SK-N-SH treated with all-trans-retinoic acid at 6 μM for 48 hours (cell line): ENCODE measurements at regions not wholly inside any gene's neighbourhood (a gene's known extent, or its start where the extent isn't known, plus 50 kb on each side); places are given as distances from the start of the nearest gene placed in this dataset.
A peak's percentile ranks its signal among the peaks of the same experiment; 100 is the strongest.

Source experiments
- ATAC-seq: fragments of 200-7000 bp; cut with Tn5 transposase; 3 replicates; pipeline ENCODE4 v1.9.1; 2020; ENCODE audit warnings: mild to moderate bottlenecking, moderate library complexity
- ARNTL ChIP-seq: fragments of 450-650 bp; formaldehyde crosslinking; IDR thresholded peaks from 2 replicates; pipeline ENCODE4 v1.5.0; 2020; ENCODE audit warnings: low read depth, mild to moderate bottlenecking, moderate library complexity, borderline replicate concordance
- BACH2 ChIP-seq: fragments of 250-450 bp; sonication (Bioruptor Pico); IDR thresholded peaks from 2 replicates; pipeline ENCODE4 v1.9.0; 2021; ENCODE audit warnings: mild to moderate bottlenecking, borderline replicate concordance
- CSDC2 ChIP-seq: fragments of 250-450 bp; sonication (Bioruptor Pico); IDR thresholded peaks from 2 replicates; pipeline ENCODE4 v1.5.0; 2020; ENCODE audit warnings: mild to moderate bottlenecking, moderate library complexity
- GLIS3 ChIP-seq: fragments of 250-450 bp; sonication (Bioruptor Pico); IDR thresholded peaks from 2 replicates; pipeline ENCODE4 v1.5.0; 2020; ENCODE audit warnings: mild to moderate bottlenecking, moderate library complexity
- ISL1 ChIP-seq: fragments of 250-450 bp; sonication (Bioruptor Pico); IDR thresholded peaks from 2 replicates; pipeline ENCODE4 v2.1.2; 2022; ENCODE audit warnings: mild to moderate bottlenecking, moderate library complexity
- OSR1 ChIP-seq: fragments of 250-450 bp; sonication (Bioruptor Pico); IDR thresholded peaks from 2 replicates; pipeline ENCODE4 v1.8.0; 2022; ENCODE audit warnings: moderate library complexity, mild to moderate bottlenecking, inconsistent platforms
- PPARA ChIP-seq: fragments of 250-450 bp; sonication (Bioruptor Pico); IDR thresholded peaks from 2 replicates; pipeline ENCODE4 v1.5.0; 2020; ENCODE audit warnings: mild to moderate bottlenecking, borderline replicate concordance
- RARB ChIP-seq: fragments of 250-450 bp; sonication (Bioruptor Pico); IDR thresholded peaks from 2 replicates; pipeline ENCODE4 v1.8.0; 2021; ENCODE audit warnings: mild to moderate bottlenecking, moderate library complexity
- SNAI2 ChIP-seq: fragments of 250-450 bp; sonication (Bioruptor Pico); IDR thresholded peaks from 2 replicates; pipeline ENCODE4 v1.5.0; 2020; ENCODE audit warnings: mild to moderate bottlenecking, moderate library complexity
- TCF4 ChIP-seq: fragments of 250-450 bp; sonication (Bioruptor Pico); IDR thresholded peaks from 2 replicates; pipeline ENCODE4 v1.8.0; 2021; ENCODE audit warnings: mild to moderate bottlenecking, moderate library complexity, borderline replicate concordance
- TOX ChIP-seq: fragments of 250-450 bp; sonication (Bioruptor Pico); IDR thresholded peaks from 2 replicates; pipeline ENCODE4 v1.8.0; 2021; ENCODE audit warnings: mild to moderate bottlenecking, moderate library complexity, borderline replicate concordance
- ZC3H10 ChIP-seq: fragments of 250-450 bp; sonication (Bioruptor Pico); IDR thresholded peaks from 2 replicates; pipeline ENCODE4 v1.5.1; 2021; ENCODE audit warnings: mild to moderate bottlenecking, moderate library complexity
- ZFP3 ChIP-seq: fragments of 250-450 bp; sonication (Bioruptor Pico); IDR thresholded peaks from 2 replicates; pipeline ENCODE4 v1.5.0; 2020; ENCODE audit warnings: mild to moderate bottlenecking, moderate library complexity
- ZFP30 ChIP-seq: fragments of 450-650 bp; formaldehyde crosslinking; IDR thresholded peaks from 2 replicates; pipeline ENCODE4 v1.5.0; 2022; ENCODE audit warnings: mild to moderate bottlenecking, moderate library complexity
- ZNF565 ChIP-seq: fragments of 450-650 bp; formaldehyde crosslinking; conservative IDR thresholded peaks from 2 replicates; pipeline ENCODE4 v1.5.0; 2020; ENCODE audit warnings: low read depth, mild to moderate bottlenecking, moderate library complexity
- ZNF8 ChIP-seq: fragments of 450-650 bp; formaldehyde crosslinking; IDR thresholded peaks from 2 replicates; pipeline ENCODE4 v1.5.0; 2020; ENCODE audit warnings: mild to moderate bottlenecking, moderate library complexity
- TF ChIP-seq, protein P1 (sequence below): fragments of 250-450 bp; sonication (Bioruptor Pico); IDR thresholded peaks from 2 replicates; pipeline ENCODE4 v1.5.1; 2021; ENCODE audit warnings: mild to moderate bottlenecking, moderate library complexity
- TF ChIP-seq, protein P2 (sequence below): fragments of 250-450 bp; sonication (Bioruptor Pico); IDR thresholded peaks from 2 replicates; pipeline ENCODE4 v1.5.0; 2020; ENCODE audit warnings: mild to moderate bottlenecking, moderate library complexity
- TF ChIP-seq, protein P3 (sequence below): fragments of 250-450 bp; sonication (Bioruptor Pico); IDR thresholded peaks from 2 replicates; pipeline ENCODE4 v1.5.1; 2020; ENCODE audit warnings: low read depth, mild to moderate bottlenecking, moderate library complexity
- TF ChIP-seq, protein P4 (sequence below): fragments of 250-450 bp; sonication (Bioruptor Pico); IDR thresholded peaks from 2 replicates; pipeline ENCODE4 v1.8.0; 2020; ENCODE audit warnings: mild to moderate bottlenecking, moderate library complexity, borderline replicate concordance
- TF ChIP-seq, protein P5 (sequence below): fragments of 250-450 bp; sonication (Bioruptor Pico); IDR thresholded peaks from 2 replicates; pipeline ENCODE4 v1.8.0; 2021; ENCODE audit warnings: low read depth, mild to moderate bottlenecking, moderate library complexity, borderline replicate concordance

DNA sequence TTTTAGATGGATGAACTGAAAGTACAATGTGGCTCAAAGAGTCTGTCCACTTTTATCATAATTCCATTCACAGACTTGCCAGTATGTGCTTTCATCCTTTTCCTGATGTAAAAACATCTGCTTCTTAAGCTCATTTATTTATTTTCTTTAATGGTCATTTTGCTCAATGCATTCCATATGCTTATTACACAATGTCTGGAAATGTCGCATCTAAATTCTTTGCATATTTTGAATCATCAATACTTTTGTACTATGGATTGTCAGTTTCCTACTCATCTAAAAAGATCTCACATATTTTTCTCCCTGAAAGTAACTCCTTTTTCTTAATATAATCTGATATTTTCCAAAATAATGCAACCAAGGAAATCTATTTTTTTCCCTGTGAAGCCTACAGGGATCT lies 1315.8 kb downstream of the EFNB2 start:
- TF ChIP-seq ZNF565 (CRISPR knock-in tag), result no peak
- no peak for TF ChIP-seq ZNF8
- ATAC-seq, result no peak

DNA sequence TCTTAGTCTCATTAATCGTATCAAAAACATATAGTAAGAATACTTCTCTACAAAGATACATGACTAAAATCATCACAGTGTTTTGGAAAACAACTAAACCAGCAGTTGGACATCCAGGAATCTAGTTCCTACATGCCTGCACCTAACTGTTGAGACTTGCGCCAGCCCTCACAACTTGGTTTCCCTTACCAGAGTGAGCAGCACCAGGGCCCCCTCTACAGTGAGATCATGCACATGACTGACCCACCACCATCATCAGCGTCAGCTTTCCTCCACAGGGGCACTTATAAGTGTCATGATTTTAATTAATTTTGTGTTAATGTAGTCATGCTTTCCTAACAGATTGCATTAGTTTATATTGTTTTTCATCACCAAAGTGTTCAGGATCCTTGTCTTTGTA lies 1322.0 kb downstream of the EFNB2 start:
- TF ChIP-seq, protein P1, sequence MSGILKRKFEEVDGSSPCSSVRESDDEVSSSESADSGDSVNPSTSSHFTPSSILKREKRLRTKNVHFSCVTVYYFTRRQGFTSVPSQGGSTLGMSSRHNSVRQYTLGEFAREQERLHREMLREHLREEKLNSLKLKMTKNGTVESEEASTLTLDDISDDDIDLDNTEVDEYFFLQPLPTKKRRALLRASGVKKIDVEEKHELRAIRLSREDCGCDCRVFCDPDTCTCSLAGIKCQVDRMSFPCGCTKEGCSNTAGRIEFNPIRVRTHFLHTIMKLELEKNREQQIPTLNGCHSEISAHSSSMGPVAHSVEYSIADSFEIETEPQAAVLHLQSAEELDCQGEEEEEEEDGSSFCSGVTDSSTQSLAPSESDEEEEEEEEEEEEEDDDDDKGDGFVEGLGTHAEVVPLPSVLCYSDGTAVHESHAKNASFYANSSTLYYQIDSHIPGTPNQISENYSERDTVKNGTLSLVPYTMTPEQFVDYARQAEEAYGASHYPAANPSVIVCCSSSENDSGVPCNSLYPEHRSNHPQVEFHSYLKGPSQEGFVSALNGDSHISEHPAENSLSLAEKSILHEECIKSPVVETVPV, result no peak
- TF ChIP-seq, protein P2, sequence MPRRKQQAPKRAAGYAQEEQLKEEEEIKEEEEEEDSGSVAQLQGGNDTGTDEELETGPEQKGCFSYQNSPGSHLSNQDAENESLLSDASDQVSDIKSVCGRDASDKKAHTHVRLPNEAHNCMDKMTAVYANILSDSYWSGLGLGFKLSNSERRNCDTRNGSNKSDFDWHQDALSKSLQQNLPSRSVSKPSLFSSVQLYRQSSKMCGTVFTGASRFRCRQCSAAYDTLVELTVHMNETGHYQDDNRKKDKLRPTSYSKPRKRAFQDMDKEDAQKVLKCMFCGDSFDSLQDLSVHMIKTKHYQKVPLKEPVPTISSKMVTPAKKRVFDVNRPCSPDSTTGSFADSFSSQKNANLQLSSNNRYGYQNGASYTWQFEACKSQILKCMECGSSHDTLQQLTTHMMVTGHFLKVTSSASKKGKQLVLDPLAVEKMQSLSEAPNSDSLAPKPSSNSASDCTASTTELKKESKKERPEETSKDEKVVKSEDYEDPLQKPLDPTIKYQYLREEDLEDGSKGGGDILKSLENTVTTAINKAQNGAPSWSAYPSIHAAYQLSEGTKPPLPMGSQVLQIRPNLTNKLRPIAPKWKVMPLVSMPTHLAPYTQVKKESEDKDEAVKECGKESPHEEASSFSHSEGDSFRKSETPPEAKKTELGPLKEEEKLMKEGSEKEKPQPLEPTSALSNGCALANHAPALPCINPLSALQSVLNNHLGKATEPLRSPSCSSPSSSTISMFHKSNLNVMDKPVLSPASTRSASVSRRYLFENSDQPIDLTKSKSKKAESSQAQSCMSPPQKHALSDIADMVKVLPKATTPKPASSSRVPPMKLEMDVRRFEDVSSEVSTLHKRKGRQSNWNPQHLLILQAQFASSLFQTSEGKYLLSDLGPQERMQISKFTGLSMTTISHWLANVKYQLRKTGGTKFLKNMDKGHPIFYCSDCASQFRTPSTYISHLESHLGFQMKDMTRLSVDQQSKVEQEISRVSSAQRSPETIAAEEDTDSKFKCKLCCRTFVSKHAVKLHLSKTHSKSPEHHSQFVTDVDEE (CRISPR knock-in tag), result no peak
- TF ChIP-seq, protein P3, sequence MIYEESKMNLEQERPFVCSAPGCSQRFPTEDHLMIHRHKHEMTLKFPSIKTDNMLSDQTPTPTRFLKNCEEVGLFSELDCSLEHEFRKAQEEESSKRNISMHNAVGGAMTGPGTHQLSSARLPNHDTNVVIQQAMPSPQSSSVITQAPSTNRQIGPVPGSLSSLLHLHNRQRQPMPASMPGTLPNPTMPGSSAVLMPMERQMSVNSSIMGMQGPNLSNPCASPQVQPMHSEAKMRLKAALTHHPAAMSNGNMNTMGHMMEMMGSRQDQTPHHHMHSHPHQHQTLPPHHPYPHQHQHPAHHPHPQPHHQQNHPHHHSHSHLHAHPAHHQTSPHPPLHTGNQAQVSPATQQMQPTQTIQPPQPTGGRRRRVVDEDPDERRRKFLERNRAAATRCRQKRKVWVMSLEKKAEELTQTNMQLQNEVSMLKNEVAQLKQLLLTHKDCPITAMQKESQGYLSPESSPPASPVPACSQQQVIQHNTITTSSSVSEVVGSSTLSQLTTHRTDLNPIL (CRISPR knock-in tag), result no peak
- TF ChIP-seq OSR1 (no peak), SNAI2 (CRISPR knock-in tag) (no peak)
- TF ChIP-seq, protein P4, sequence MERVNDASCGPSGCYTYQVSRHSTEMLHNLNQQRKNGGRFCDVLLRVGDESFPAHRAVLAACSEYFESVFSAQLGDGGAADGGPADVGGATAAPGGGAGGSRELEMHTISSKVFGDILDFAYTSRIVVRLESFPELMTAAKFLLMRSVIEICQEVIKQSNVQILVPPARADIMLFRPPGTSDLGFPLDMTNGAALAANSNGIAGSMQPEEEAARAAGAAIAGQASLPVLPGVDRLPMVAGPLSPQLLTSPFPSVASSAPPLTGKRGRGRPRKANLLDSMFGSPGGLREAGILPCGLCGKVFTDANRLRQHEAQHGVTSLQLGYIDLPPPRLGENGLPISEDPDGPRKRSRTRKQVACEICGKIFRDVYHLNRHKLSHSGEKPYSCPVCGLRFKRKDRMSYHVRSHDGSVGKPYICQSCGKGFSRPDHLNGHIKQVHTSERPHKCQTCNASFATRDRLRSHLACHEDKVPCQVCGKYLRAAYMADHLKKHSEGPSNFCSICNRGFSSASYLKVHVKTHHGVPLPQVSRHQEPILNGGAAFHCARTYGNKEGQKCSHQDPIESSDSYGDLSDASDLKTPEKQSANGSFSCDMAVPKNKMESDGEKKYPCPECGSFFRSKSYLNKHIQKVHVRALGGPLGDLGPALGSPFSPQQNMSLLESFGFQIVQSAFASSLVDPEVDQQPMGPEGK (CRISPR knock-in tag), result no peak
- TF ChIP-seq, all 23 proteins: peak for 0
- no peak for ATAC-seq

DNA sequence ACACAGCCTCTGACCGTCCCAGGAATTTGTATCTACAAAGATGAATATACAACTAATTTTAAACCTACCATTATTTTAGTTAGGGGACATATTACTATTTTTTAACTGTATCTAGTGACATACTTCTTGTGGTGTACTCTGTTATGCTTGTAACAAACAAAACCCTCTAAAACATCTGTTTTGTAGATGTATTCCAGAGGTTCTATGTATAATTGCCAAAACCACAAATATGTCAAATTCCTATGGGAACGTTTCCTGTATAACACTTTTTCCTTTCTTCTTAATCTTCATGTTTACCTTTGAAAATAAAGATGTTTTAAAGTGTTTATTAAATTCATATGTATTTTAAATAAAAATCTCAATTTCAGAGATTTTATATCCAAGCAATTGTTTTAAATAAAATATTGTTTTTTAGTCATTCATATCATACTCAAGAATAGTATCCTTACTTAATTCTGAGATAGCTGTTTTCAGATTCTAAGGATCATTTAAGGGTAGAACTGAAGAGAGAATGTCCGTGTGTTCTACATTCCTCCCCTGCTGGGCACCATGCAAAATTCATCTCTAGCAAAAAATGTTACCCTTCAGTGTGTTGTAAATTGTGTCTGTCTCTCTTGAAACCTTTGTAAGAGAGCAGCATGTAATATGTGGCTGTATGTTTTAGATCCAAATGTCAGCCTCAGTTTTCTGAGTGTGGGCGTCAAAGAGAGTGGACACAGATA lies 1327.7 kb downstream of the EFNB2 start:
- TF ChIP-seq RARB (CRISPR knock-in tag) (no peak), GLIS3 (CRISPR knock-in tag) (no peak), ZNF565 (CRISPR knock-in tag) (no peak), CSDC2 (CRISPR knock-in tag) (no peak), ZC3H10 (CRISPR knock-in tag) (no peak), ISL1 (CRISPR knock-in tag) (no peak), TCF4 (CRISPR knock-in tag) (no peak)
- TF ChIP-seq, protein P4 (CRISPR knock-in tag), result no peak
- ATAC-seq, result no peak

DNA sequence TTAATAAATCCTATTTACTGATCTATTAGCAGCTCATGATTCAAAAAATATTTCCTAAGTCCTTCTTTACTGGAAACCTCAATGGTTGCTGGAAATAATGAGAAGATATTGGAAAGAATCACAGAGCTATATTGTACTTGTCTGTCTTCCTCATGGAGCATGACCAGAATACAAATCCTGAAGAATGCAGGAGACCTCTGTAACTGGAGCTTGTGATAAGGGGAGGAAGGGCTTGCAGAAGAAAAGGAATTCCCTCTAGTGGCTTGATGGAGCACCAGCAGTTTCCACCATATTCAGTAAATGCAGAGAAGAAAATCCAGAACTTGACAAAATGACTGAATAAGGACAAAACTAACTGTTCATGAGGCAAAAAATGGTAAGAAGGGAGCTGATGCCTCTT lies 1333.1 kb downstream of the EFNB2 start:
- peak; percentile 54; the same call in 1 of the 3 replicates for ATAC-seq
- TF ChIP-seq ZNF8 (no peak), SNAI2 (CRISPR knock-in tag) (no peak), OSR1 (no peak), CSDC2 (CRISPR knock-in tag) (no peak), ARNTL (CRISPR knock-in tag) (no peak), PPARA (CRISPR knock-in tag) (no peak), BACH2 (CRISPR knock-in tag) (no peak), ZNF565 (CRISPR knock-in tag) (no peak), TOX (no peak), ZFP30 (CRISPR knock-in tag) (no peak), ZFP3 (no peak), RARB (CRISPR knock-in tag) (no peak)
- TF ChIP-seq, protein P5, sequence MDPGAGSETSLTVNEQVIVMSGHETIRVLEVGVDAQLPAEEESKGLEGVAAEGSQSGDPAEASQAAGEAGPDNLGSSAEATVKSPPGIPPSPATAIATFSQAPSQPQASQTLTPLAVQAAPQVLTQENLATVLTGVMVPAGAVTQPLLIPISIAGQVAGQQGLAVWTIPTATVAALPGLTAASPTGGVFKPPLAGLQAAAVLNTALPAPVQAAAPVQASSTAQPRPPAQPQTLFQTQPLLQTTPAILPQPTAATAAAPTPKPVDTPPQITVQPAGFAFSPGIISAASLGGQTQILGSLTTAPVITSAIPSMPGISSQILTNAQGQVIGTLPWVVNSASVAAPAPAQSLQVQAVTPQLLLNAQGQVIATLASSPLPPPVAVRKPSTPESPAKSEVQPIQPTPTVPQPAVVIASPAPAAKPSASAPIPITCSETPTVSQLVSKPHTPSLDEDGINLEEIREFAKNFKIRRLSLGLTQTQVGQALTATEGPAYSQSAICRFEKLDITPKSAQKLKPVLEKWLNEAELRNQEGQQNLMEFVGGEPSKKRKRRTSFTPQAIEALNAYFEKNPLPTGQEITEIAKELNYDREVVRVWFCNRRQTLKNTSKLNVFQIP, result no peak
- TF ChIP-seq, protein P2 (CRISPR knock-in tag), result no peak
